ENCODE measurements at regions not wholly inside any gene's neighbourhood (a gene's known extent, or its start where the extent isn't known, plus 50 kb on each side); places are given as distances from the start of the nearest gene placed in this dataset.

DNA sequence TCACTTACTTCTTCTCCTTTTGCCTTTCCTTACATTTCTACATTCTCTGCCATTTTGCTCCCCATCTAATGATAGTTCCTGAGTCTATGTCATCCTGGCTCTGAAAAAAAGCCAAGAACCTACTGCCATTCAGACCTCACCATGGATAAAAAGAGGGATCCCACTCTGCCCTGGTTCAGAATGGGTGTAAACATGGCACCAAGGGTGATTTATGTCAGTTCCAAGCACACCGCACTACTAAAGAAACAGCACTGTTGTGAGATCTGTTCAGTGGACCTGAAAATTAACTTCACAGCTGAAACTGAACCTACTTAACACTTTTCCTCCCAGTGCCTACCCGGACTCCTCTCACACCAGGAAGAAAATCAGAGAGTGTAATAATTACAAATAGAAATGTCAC is 72.3 kb upstream of the NTPCR start:
- TF ChIP-seq CEBPB (IDR thresholded peaks at IDR 0.05): no peak
- no peak for TF ChIP-seq EP300 (IDR thresholded peaks at IDR 0.05; ENCODE audit: borderline replicate concordance)
- TF ChIP-seq, protein P1, sequence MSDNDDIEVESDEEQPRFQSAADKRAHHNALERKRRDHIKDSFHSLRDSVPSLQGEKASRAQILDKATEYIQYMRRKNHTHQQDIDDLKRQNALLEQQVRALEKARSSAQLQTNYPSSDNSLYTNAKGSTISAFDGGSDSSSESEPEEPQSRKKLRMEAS (IDR thresholded peaks at IDR 0.05): no peak
- TF ChIP-seq, protein P2, sequence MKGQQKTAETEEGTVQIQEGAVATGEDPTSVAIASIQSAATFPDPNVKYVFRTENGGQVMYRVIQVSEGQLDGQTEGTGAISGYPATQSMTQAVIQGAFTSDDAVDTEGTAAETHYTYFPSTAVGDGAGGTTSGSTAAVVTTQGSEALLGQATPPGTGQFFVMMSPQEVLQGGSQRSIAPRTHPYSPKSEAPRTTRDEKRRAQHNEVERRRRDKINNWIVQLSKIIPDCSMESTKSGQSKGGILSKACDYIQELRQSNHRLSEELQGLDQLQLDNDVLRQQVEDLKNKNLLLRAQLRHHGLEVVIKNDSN (IDR thresholded peaks at IDR 0.05): no peak
- no peak for TF ChIP-seq FOXM1 (IDR thresholded peaks at IDR 0.05; ENCODE audit: borderline replicate concordance, low read depth)
- no peak for TF ChIP-seq TAF1 (IDR thresholded peaks at IDR 0.05; ENCODE audit: low read depth)
- TF ChIP-seq, protein P3, sequence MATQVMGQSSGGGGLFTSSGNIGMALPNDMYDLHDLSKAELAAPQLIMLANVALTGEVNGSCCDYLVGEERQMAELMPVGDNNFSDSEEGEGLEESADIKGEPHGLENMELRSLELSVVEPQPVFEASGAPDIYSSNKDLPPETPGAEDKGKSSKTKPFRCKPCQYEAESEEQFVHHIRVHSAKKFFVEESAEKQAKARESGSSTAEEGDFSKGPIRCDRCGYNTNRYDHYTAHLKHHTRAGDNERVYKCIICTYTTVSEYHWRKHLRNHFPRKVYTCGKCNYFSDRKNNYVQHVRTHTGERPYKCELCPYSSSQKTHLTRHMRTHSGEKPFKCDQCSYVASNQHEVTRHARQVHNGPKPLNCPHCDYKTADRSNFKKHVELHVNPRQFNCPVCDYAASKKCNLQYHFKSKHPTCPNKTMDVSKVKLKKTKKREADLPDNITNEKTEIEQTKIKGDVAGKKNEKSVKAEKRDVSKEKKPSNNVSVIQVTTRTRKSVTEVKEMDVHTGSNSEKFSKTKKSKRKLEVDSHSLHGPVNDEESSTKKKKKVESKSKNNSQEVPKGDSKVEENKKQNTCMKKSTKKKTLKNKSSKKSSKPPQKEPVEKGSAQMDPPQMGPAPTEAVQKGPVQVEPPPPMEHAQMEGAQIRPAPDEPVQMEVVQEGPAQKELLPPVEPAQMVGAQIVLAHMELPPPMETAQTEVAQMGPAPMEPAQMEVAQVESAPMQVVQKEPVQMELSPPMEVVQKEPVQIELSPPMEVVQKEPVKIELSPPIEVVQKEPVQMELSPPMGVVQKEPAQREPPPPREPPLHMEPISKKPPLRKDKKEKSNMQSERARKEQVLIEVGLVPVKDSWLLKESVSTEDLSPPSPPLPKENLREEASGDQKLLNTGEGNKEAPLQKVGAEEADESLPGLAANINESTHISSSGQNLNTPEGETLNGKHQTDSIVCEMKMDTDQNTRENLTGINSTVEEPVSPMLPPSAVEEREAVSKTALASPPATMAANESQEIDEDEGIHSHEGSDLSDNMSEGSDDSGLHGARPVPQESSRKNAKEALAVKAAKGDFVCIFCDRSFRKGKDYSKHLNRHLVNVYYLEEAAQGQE (IDR thresholded peaks at IDR 0.05; ENCODE audit: low read depth): no peak
- no peak for TF ChIP-seq NFIC (IDR thresholded peaks at IDR 0.05)
- no peak for TF ChIP-seq YY1 (IDR thresholded peaks at IDR 0.05; ENCODE audit: low read depth)
- no peak for TF ChIP-seq ZBTB7A (IDR thresholded peaks at IDR 0.05; ENCODE audit: low read depth)
- no peak for TF ChIP-seq EGR1 (IDR thresholded peaks at IDR 0.05)
- TF ChIP-seq TEAD4 (IDR thresholded peaks at IDR 0.05): no peak
- no peak for TF ChIP-seq CREB1 (IDR thresholded peaks at IDR 0.05; ENCODE audit: low read depth)
